Fibroblast of skin of left biceps (primary cell): ENCODE measurements at regions not wholly inside any gene's neighbourhood (a gene's known extent, or its start where the extent isn't known, plus 50 kb on each side); places are given as distances from the start of the nearest gene placed in this dataset.
"Not testable (repeated sequence)": the region's sequence is repeated elsewhere in the genome, so short reads cannot be mapped to it uniquely, and the experiment has no call there.

Experiments
- DNase-seq, 2 experiments: peaks; one replicate each; pipeline ENCODE4 v3.0.0-alpha.2; 2013; ENCODE audit warnings: low read depth in 2 of 2

GRCh38 chr13:84775920-84776319, 893.6 kb upstream of the SLITRK1 start:
- not testable (repeated sequence) for DNase-seq

- no peak for DNase-seq
Observed at GRCh38 chr13:84774111-84774510, 891.8 kb upstream of the SLITRK1 start.

GRCh38 chr13:84760956-84761355, 878.7 kb upstream of the SLITRK1 start:
- DNase-seq = no peak

GRCh38 chr13:84749126-84749525, 866.9 kb upstream of the SLITRK1 start:
- DNase-seq = no peak

- DNase-seq = no peak
Observed at GRCh38 chr13:84745051-84745551, 862.8 kb upstream of the SLITRK1 start.

GRCh38 chr13:84744203-84744602, 861.9 kb upstream of the SLITRK1 start:
- DNase-seq = no peak

GRCh38 chr13:84741253-84741652, 859.0 kb upstream of the SLITRK1 start:
- no peak for DNase-seq

- no peak for DNase-seq
Observed at GRCh38 chr13:84739021-84739420, 856.7 kb upstream of the SLITRK1 start.

GRCh38 chr13:84737661-84738060, 855.4 kb upstream of the SLITRK1 start:
- DNase-seq = no peak

GRCh38 chr13:84730376-84730775, 848.1 kb upstream of the SLITRK1 start:
- DNase-seq = no peak

GRCh38 chr13:84705982-84706710, 823.9 kb upstream of the SLITRK1 start:
- no peak for DNase-seq

- DNase-seq = no peak
Observed at GRCh38 chr13:84702174-84702573, 819.9 kb upstream of the SLITRK1 start.

- DNase-seq = not testable (repeated sequence)
Observed at GRCh38 chr13:84697591-84697990, 815.3 kb upstream of the SLITRK1 start.

GRCh38 chr13:84686973-84687372, 804.7 kb upstream of the SLITRK1 start:
- DNase-seq = no peak

GRCh38 chr13:84686458-84686857, 804.2 kb upstream of the SLITRK1 start:
- DNase-seq = no peak

GRCh38 chr13:84684804-84685203, 802.5 kb upstream of the SLITRK1 start:
- DNase-seq = no peak

GRCh38 chr13:84684048-84684662, 801.9 kb upstream of the SLITRK1 start:
- DNase-seq = no peak

GRCh38 chr13:84683448-84683847, 801.2 kb upstream of the SLITRK1 start:
- no peak for DNase-seq

- no peak for DNase-seq
Observed at GRCh38 chr13:84677836-84678235, 795.6 kb upstream of the SLITRK1 start.

- DNase-seq = no peak
Observed at GRCh38 chr13:84672616-84673015, 790.3 kb upstream of the SLITRK1 start.

GRCh38 chr13:84670245-84670644, 788.0 kb upstream of the SLITRK1 start:
- DNase-seq = no peak

- no peak for DNase-seq
Observed at GRCh38 chr13:84668637-84669036, 786.4 kb upstream of the SLITRK1 start.

GRCh38 chr13:84662491-84662890, 780.2 kb upstream of the SLITRK1 start:
- no peak for DNase-seq
